GM18858 (cell line): ENCODE measurements at regions not wholly inside any gene's neighbourhood (a gene's known extent, or its start where the extent isn't known, plus 50 kb on each side); places are given as distances from the start of the nearest gene placed in this dataset.

Source experiments
- ATAC-seq: cut with Tn5 transposase; IDR thresholded peaks from one replicate; pipeline ENCODE4 v1.9.1; 2021; ENCODE audit not compliant: unreplicated experiment

- no peak for ATAC-seq
Measured at GRCh38 chr9:28883234-28883633, 1310.0 kb upstream of the C9orf72 start.

DNA sequence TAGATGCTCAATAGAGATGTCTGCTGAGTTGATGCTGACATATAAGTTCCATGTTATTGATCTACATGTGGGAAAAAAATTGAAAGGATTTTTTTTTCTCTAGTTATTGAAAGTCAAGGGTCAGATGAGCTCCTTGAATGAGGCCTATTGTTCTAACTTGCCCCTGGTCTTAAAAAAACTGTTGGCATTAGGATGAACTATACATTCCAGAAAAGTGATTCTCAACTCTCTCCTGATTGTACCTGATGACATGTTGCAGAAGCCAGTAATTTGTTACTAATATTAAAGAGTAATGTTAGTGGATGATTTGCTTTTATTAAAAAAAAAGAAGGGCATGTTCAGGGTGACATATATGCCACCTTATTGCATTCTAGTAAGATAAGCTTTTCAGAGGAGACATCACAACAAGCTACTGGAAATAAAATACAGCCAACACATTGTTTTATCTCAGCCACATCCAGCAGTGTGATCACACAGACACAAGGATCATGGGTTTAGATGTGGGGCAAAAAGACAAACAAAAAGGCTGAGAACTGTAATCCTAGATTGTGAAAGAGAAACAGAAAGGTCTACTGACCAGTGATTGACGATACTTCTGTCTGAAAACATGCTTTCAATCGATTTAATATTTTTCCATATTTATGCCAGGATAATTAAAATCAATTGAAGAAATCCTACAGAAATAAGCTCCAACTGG is 1314.1 kb upstream of the C9orf72 start:
- ATAC-seq, result no peak

DNA sequence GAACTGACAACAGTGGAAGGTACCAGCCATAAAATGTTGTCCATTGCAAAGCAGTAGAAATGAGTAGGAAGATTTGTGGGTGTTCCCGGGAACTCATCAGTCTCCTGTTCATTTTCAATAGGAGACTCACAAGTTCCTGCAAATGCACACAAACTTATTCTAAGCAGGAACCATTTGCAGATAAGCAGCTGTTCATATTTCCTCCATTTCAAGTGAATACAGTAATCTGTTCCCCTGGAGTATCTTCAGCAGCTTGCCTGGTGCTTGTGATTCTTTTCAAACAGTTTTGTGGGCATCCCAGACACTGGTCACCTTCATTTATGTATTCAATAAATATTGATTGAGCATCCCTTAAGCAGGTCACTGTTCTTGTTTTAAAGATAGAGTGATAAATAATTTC is 1315.5 kb upstream of the C9orf72 start:
- ATAC-seq, result no peak

- ATAC-seq, result no peak
Measured at GRCh38 chr9:28892538-28892937, 1319.3 kb upstream of the C9orf72 start.

DNA sequence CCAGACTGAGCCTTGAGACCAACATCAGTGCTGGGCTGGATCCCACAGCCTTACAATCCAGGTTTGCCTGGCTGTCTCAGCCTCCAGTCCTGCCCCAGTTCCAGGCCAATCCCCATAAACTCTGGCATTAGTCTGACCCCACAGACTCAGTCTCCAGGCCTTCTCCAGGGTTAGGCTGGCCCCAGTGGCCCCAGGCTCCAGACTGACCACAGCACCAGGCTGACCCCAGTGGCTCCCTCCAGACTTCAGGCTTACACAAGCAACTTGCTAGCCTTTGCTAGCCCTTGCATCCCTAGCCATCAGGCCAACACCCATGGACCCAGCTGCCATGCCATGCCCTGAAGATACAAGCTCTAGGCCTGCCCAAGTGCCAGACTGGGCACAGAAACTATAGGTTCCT is 1326.0 kb upstream of the C9orf72 start:
- ATAC-seq, result no peak

GRCh38 chr9:28899926-28900325 is 1326.6 kb upstream of the C9orf72 start:
- ATAC-seq, result no peak

GRCh38 chr9:28900406-28900805 is 1327.1 kb upstream of the C9orf72 start:
- no peak for ATAC-seq

DNA sequence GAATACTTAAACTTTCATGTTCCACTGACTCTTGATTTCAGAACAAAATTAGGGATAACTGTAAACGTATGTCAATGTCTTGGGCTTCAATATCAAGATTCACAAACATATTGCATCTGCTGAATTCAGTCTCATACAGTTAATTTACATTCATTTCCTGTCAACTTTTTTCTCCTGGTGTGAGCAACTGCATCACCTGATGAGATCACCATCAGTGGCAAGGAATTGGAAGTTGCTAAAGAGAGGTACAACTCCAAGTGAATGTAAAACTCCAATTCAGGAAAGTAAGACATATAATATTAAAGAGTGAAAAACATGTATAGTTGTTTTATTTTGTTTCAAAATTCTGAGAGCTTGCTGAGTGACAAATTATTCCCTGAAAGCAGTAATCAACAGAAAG is 1336.2 kb upstream of the C9orf72 start:
- no peak for ATAC-seq

DNA sequence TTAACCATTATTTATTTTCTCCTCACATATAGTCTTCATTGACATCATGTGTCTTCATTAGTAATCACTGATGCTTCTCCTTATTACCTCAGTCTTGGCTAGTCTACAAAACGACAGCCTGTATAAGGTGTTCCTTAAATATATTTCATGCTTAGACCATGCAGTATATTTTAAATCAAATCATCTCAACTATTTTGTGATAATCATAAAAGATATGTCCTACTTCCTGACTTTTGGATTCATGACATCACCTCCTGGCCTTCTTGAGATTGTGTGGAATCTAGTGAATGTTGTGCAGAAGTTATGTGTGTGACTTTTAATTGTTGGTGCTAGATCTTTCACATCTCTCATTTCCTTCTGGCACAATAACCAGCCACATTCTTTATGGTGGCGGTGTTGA is 1339.3 kb upstream of the C9orf72 start:
- ATAC-seq, result no peak

DNA sequence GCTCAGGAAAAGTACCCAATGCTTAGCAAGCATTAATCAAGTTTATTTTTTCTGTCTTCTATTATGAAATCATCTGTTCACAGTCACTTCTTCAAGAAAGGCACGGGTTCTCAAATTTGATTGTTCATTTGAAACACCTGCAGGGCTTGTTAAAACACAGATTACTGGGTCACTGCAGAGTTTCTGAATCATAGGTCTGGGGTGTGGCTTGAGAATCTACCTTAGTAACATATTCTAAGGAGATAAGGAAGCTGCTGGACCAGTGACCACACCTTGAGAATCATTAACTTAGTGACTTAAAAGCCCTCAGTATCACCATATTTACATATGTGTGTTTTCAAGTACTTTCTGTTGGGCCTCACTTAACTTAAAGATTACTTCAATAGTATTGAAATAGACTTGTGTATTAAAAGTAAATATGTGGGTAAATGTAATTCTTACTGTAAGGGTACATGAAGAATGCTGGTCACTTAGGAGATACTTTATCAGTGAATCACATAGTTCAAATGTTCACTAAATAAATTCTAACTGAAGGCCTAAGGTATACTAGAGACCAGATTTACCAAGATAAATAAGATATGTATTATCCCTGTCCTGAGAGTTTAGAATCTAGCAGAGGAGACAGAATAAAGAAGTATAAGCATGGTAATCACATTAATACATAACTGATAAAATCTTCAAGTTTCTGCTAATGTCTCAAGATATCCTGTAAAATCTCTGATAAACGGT is 1342.1 kb upstream of the C9orf72 start:
- ATAC-seq, result no peak

DNA sequence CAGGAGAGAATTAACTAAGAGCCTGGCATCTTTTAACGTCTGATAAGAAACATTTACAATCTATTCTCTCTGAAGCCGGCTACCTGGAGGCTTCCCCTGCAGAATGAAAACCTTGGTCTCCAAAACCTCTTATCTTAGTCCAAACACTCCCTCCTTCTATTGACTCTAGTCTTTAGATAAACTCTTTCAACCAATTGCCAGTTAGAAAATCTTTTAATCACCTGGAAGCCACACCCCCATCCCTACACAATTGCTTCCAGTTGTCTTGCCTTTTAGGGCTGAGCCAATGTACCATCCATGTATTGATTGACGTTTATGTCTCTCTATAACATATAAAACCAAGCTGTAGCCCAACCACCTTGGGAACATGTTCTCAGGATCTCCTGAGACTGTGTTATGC is 1343.1 kb upstream of the C9orf72 start:
- ATAC-seq, result no peak

- ATAC-seq, result no peak
Measured at GRCh38 chr9:28921857-28922500, 1348.7 kb upstream of the C9orf72 start.

DNA sequence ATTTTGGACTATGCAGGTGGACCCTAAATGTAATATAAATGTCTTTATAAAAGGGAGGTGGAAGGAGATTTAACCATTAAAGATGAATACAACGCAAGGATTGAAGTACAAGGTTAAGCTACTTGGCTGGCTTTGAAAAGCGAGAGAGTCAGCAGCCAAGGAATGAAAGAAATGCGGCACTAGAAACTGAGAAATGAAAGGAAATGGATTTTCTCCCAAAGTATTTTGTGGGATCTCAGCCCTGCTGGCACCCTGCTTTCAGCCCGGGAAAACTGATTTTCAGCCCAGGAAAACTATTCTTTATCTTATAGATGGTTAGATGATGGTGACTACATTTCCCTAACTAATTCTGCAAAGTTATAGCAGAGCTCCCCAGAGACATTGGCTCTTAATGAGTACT is 1349.6 kb upstream of the C9orf72 start:
- ATAC-seq, result no peak

- ATAC-seq, result no peak
Measured at GRCh38 chr9:28923351-28923750, 1350.1 kb upstream of the C9orf72 start.

DNA sequence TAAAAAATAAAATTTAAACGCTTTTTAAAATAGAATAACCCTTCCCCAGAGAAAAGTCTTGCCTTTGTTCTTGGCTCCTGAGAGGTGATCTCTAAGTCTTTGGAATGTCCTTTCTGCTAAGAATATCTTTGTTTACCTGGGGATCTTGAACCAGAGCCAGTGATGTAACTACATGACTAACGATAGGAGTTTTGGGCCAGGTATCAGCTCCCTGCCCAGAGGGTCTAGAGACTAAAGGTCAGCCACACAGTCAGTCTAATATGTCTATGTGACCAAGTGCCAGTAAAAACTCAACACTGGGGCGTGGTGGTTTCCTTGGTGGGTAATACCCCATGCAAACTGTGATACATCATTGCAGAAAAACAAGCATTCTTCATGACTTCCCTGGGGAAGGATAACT is 1351.9 kb upstream of the C9orf72 start:
- ATAC-seq, result no peak

DNA sequence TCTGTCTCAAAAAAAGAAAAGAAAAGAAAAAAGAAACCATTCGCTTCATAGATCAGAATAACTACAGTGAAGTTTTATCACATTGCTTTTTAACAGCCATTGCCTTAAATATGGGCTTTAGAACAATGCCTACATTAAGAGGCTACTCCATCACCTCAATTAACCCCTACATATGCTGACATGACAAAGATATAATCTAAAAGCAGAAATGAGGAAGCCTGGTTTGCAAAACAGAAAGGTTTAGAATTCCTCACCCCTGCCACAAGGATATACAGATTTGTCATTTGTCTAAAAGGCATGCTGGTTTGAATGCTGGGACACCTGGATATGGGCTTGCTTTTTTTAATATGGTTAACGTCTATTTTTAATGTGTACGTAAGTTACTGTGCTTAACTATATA is 1353.0 kb upstream of the C9orf72 start:
- ATAC-seq, result no peak

- ATAC-seq, result no peak
Measured at GRCh38 chr9:28927691-28928090, 1354.4 kb upstream of the C9orf72 start.

GRCh38 chr9:28929433-28929832 is 1356.2 kb upstream of the C9orf72 start:
- ATAC-seq, result no peak

DNA sequence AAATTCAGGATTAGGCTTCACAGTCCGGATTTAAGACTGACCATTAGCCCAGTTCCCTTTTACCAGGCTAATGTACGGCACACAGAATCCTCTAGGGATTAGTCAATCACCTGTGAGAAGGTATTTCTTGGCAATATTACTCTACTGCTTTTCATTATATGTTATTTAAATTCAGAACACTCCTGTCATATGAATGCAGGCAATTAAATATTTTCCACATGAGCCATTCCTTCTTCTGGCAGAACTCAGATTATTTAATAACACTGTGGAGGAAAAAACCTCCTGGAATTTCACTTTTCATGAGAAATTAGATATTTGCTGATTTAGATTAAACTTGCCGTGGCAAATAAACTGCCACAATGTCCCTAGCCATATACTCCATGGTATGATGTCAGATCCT is 1357.5 kb upstream of the C9orf72 start:
- ATAC-seq, result no peak

GRCh38 chr9:28934111-28934510 is 1360.8 kb upstream of the C9orf72 start:
- no peak for ATAC-seq

DNA sequence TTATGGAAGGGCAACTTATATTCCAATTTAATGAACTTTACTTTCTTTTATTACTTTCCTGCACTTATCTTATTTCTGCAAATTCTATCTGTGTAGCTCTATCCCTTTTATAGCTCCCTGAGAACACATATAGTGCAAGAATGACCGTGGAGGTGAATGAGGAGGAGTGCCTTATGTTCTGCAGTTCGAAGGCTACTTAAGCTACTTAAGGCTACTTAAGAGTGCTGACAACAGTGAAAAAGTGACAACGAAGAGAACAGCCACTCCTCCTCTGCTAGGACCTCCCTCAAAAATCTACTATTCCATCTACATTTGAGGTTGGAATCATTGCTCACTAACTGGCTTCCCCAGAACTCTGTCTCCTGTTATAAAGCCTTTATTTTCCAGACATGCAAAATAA is 1365.7 kb upstream of the C9orf72 start:
- ATAC-seq, result no peak

GRCh38 chr9:28941856-28942255 is 1368.6 kb upstream of the C9orf72 start:
- ATAC-seq, result no peak
